Inferior parietal cortex (tissue), 1 donor: ENCODE measurements at regions not wholly inside any gene's neighbourhood (a gene's known extent, or its start where the extent isn't known, plus 50 kb on each side); places are given as distances from the start of the nearest gene placed in this dataset.

Experiments used
- DNase-seq: peaks from one replicate; pipeline ENCODE4 v3.0.0-alpha.2; 2016; ENCODE audit errors: extremely low spot score

- no peak for DNase-seq
Measured at GRCh38 chr21:16013570-16013969, 283.8 kb downstream of the USP25 start.

GRCh38 chr21:16020878-16021277 is 291.1 kb downstream of the USP25 start:
- DNase-seq = no peak

DNA sequence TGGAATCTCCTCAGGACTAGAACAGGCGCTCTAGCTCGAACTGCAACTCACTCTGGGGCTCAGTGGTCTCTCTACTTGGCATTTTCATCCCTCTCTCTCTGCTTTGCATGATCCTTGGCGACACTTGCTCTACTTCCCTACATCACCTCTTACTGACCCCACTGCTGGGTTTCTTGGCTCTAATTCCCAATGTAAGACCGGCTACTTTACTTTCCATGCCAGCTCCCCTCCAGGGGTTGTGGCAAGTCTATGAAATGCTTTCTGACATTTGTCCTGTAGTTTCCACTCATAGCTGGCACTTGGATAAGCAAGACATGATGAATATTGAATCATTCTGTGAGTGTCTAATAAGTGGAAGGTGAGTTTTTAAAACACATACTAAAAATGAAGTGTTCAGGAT is 292.3 kb downstream of the USP25 start:
- DNase-seq = no peak

- no peak for DNase-seq
Measured at GRCh38 chr21:16022921-16023320, 293.1 kb downstream of the USP25 start.

GRCh38 chr21:16028142-16028541 is 298.4 kb downstream of the USP25 start:
- DNase-seq = no peak

GRCh38 chr21:16028941-16029464 is 299.2 kb downstream of the USP25 start:
- DNase-seq = no peak

- DNase-seq = no peak
Measured at GRCh38 chr21:16033193-16033592, 303.4 kb downstream of the USP25 start.

GRCh38 chr21:16034446-16035190 is 304.8 kb downstream of the USP25 start:
- DNase-seq = no peak

DNA sequence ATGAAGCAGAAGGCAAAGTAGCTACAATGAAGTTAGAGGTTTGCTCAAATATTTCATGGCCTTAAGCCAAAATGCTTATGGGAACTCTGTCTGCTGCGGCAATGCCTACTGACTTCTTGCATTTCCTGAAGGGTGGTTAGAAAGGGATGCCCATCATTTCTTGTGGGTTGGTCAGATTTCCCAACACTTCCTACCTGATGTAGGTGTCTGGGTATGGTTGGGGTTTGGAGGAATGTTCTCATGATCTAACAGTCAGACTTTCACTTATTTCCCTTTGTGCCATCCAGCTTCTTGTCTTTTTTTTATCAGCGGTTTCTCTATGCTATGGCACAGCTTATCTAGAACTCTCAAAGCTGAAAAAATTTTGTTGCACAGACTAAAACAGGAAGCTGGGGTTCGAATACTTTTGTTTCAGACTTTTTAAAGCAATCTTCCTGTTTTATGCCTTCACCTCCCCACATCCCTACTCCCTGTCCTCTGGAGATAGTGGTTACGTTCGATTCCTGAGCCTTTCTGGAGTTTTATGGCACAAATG is 307.7 kb downstream of the USP25 start:
- no peak for DNase-seq

DNA sequence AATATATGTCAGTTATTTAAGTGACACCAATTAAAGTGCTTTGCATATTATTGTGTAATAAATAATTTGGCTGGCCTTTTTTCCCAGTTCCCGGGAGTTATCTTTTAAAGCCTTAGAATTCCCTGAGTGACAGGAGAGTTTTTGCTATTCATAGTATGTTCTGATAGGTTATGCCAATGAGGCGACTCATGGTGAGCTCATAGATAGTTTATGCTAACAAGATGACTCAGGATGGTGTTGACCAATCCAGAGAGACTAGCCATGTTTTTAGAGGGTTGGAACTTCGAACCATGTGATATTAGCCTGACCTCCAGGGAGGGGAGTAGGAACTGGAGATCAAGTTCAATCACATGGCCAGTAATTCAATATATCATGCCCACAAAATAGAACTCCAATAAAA is 310.8 kb downstream of the USP25 start:
- no peak for DNase-seq

DNA sequence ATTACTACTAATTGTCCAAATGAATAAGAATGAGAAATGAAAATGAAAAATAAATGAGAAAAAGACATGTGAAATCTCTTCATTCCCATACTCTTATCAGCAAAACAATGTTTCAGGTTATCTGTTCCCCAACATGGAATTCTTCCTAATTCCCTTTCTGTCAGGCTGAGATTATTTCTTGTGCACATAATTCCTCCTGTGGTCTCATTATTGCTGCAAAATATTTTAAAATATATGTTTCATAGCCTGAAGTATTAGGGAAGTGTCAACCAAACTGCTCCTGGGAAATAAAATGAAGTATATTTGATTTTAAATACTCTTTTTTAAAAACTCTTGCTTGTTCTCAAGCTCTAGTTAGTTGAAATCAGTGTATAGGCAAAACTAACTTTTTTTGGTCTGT is 314.9 kb downstream of the USP25 start:
- no peak for DNase-seq

DNA sequence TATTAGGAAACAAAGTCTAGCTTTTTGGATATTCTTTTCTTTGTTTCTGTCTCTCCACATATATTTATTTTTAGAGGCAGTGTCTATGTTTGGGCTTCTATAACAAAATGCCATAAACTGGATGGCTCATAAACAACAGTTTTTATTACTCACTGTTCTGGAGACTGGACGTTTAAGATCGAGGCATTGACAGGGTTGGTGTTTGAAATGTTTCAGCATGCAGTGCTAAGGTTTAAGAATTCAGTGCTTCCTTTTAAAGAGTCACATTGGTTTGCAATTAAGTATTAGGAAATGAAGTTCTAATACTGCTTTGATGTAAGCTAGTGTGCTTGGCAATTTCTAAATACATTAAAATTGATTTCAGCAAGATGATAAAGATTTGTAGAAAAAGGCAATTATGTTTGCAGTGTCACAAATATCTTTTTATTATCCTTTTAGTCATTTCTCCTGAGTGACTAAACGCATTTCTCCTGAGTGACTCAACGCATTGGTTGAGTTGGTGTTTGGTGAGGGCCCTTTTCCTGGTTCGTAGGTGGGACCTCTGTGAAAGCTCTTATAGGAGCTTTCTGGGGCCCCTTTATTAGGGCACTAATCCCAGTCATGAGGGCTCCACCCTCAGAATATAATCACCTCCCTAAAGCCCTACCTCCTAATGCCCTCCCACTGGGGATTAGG is 317.0 kb downstream of the USP25 start:
- no peak for DNase-seq

GRCh38 chr21:16047904-16048303 is 318.1 kb downstream of the USP25 start:
- no peak for DNase-seq

- no peak for DNase-seq
Measured at GRCh38 chr21:16055014-16055413, 325.2 kb downstream of the USP25 start.

DNA sequence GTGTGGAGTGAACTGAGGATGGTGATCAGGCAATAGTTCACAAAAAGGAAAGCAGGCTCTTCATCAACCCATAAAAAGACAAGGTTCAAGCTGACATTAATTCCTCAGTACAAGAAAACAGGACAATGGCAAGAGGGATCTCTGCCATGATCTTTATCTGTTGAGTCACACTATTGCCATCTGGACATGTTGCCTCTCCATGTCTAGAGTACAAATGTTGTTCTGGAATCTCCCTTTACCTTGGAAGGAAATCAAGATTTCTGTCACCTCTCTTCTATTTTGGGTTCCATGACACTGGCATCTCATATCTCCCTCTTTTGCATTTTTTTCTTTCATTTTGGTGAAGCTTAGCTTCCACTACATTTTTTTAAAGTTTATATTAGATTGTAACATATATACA is 329.1 kb downstream of the USP25 start:
- peak; percentile 36 for DNase-seq

- no peak for DNase-seq
Measured at GRCh38 chr21:16059981-16060380, 330.2 kb downstream of the USP25 start.

- DNase-seq = no peak
Measured at GRCh38 chr21:16061194-16061593, 331.4 kb downstream of the USP25 start.

DNA sequence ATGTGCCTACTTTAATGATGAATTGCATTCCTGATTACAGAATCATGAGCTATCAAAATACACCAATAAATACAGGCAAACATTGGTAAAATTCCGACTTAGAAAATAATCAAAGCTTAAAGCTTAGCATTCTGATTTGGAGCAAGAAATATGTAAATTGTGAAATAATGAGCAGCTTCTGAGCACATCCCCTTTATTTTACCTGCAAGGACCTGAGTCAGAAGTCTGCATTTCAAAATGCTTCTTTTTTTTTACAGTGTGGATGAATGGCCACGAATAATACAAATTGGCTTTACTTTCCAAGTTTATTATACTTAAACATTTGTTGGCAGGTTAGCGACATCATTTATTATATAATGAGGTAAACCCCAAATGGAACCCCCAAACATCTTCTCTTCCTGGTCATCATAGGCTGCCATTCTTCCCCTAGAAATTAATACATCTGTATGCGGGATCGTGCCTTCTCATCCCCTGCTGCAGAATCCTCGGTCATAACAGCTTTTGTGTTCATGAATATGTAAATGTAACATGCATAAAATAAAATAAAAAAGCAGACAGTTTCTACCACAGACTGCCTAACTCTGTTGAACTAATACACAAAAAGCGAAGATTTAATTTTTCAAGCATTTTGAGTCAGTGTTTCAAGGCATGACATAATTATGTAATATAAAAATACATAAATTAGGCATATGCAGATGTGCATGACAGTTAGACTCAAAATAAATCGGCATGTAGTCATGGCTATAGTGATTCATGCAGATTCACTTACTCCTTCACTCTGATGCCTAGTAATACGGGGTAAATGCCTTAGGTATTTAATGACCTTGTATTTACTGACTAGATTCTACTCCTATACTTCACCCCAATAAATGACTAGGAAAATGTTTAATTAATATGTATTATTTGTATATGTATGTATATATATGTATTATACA is 339.7 kb downstream of the USP25 start:
- DNase-seq = peak; percentile 63

DNA sequence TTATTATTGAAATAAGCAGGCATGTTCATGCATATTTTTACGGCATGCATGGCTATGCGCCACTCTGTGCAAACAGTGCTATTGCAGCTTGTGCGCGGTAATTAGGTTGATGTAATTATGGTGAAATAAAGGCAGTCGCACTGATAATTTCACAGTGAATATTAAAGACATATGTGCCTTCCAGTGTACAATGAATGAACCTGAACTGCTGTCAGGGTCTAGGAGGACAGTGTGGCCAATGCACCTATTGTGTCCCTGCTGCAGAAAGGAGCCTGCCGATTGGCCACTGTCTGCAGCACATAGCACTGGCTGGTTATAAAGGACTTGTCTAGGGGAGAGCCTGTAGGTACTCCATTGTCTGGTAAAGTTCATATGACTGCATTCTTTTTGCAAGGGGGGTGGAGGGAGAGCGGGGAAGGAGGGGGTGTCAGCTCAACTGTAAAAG is 340.4 kb downstream of the USP25 start:
- DNase-seq = peak; percentile 68

- DNase-seq = peak; percentile 87
Measured at GRCh38 chr21:16071092-16071491, 341.3 kb downstream of the USP25 start.

DNA sequence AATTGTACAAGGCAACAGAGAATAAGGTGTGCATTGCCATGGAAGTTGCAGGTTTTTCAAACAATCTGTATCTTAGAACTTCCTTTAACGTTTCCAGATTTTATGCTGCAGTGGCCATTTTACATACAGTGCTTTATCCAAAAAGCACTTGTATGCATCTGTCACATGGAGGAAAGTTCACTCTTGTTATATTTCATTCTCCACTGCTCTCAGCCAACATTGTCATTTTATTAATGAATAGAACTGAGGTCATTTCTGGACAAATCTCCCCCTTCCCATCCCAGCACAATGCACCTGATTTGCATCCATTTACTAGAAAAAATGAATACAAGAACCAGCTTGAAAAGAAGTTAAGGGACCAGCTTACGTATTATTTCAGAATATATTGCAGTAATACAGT is 342.0 kb downstream of the USP25 start:
- DNase-seq = peak; percentile 75

- DNase-seq = peak; percentile 68
Measured at GRCh38 chr21:16072221-16072620, 342.4 kb downstream of the USP25 start.
